ENCODE measurements at regions not wholly inside any gene's neighbourhood (a gene's known extent, or its start where the extent isn't known, plus 50 kb on each side); places are given as distances from the start of the nearest gene placed in this dataset.

DNA sequence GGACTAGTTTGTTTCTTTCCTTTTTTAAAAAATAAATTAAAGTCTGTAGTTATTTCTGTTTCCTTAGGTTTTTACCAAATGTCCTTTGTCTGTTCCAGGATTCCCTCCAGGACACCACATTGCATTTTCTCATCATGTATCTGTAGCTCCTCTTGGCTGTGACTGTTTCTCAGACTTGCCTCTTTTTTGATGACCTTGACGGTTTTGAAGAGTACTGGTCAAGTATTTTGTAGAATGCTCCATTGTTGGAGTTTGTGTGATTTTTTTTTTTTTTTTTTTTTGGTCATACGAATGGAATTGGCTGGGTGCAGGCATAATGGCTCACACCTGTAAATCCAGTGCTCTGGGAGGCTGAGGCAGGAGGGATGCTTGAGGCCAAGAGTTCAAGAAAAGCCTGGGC, 127.1 kb upstream of the BMPER start:
- no peak for ATAC-seq
- no peak overlapping the region for H3K9ac ChIP-seq (ENCODE audit: insufficient read depth in 1 of 2, low read depth in 2 of 2, low read length in 2 of 2)
- H3K9me1 ChIP-seq (ENCODE audit: control insufficient read depth, insufficient read depth, low read length), result no peaks in the 10 kb centered on the region
- no peak overlapping the region for H3K4me2 ChIP-seq (ENCODE audit: insufficient read depth, low read length)
- H3K9me3 ChIP-seq (replicated peaks; ENCODE audit: control insufficient read depth, insufficient read depth, low read depth, low read length), result no peaks in the 10 kb centered on the region
- in situ Hi-C loops (cut with MboI) (no loop called here), intact Hi-C loops (cut with micrococcal nuclease) (no loop called here)
- 0% methylated on average over 1 of the region's 2 CpGs for WGBS (ENCODE audit: insufficient coverage, low coverage, missing lambda C conversion rate)
- FAIRE-seq, result no peak
- no peaks in the 10 kb centered on the region for H4K20me1 ChIP-seq (replicated peaks; ENCODE audit: control insufficient read depth, insufficient read depth, low read length)
- no peaks in the 10 kb centered on the region for H3K79me2 ChIP-seq (ENCODE audit: control insufficient read depth, insufficient read depth, low read length)
- no peaks in the 10 kb centered on the region; a peak in 1 of 5 replicates for H3K27me3 ChIP-seq (ENCODE audit: control insufficient read depth in 2 of 2, insufficient read depth in 2 of 2, low read length in 2 of 2)
- ChIA-PET POLR2A (no interaction called here), CTCF (ENCODE audit: low intra/inter-chr PET ratio) (no interaction called here)
- H3K36me3 ChIP-seq (ENCODE audit: control insufficient read depth, insufficient read depth, low read length), result no peaks in the 10 kb centered on the region
- no peak overlapping the region for H2AFZ ChIP-seq (ENCODE audit: low read depth, low read length)
- no TSS peak for BruUV-seq (replicated peaks)
- H3K4me1 ChIP-seq (replicated peaks in 1 of 2; ENCODE audit: control insufficient read depth in 2 of 2, insufficient read depth in 2 of 2, low read length in 2 of 2), result no peaks in the 10 kb centered on the region
- H3K4me3 ChIP-seq, result no peak overlapping the region
- H3K27ac ChIP-seq (ENCODE audit: extremely low read depth, low read depth, low read length), result no peak overlapping the region
- TF ChIP-seq ZNF316 (IDR thresholded peaks at IDR 0.05) (0 out of 2 replicates have a peak, but pooled peaks have one; percentile 2), NR2C1 (IDR thresholded peaks at IDR 0.05) (no peak), NR2C1 (tag; IDR thresholded peaks at IDR 0.05) (no peak), PHB2 (IDR thresholded peaks at IDR 0.05; ENCODE audit: low read depth) (no peak), POLR2B (IDR thresholded peaks at IDR 0.05; ENCODE audit: low read depth, partially characterized antibody) (no peak)
- TF ChIP-seq, protein P1, sequence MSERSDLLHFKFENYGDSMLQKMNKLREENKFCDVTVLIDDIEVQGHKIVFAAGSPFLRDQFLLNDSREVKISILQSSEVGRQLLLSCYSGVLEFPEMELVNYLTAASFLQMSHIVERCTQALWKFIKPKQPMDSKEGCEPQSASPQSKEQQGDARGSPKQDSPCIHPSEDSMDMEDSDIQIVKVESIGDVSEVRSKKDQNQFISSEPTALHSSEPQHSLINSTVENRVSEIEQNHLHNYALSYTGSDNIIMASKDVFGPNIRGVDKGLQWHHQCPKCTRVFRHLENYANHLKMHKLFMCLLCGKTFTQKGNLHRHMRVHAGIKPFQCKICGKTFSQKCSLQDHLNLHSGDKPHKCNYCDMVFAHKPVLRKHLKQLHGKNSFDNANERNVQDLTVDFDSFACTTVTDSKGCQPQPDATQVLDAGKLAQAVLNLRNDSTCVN (CRISPR knock-in tag; IDR thresholded peaks at IDR 0.05), result no peak
- TF ChIP-seq, protein P2, sequence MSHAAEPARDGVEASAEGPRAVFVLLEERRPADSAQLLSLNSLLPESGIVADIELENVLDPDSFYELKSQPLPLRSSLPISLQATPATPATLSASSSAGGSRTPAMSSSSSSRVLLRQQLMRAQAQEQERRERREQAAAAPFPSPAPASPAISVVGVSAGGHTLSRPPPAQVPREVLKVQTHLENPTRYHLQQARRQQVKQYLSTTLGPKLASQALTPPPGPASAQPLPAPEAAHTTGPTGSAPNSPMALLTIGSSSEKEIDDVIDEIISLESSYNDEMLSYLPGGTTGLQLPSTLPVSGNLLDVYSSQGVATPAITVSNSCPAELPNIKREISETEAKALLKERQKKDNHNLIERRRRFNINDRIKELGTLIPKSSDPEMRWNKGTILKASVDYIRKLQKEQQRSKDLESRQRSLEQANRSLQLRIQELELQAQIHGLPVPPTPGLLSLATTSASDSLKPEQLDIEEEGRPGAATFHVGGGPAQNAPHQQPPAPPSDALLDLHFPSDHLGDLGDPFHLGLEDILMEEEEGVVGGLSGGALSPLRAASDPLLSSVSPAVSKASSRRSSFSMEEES (CRISPR knock-in tag; IDR thresholded peaks at IDR 0.05), result no peak
- DNase-seq (ENCODE audit: extremely low read depth in 1 of 4, low spot score in 3 of 4), result no peak
